CD4-positive, CD25-positive, alpha-beta regulatory T cell (primary cell): ENCODE measurements at regions not wholly inside any gene's neighbourhood (a gene's known extent, or its start where the extent isn't known, plus 50 kb on each side); places are given as distances from the start of the nearest gene placed in this dataset.

Experiments used
- ATAC-seq, 2 donors: fragments of 150-1000 bp; cut with Tn5 transposase; one replicate each; pipeline ENCODE4 v1.10.0; 2021; ENCODE audit warnings: low read depth in 2 of 2, moderate number of reproducible peaks in 2 of 2, moderate library complexity in 1 of 2
- DNase-seq, 3 donors: peaks; one replicate each; pipeline versions ENCODE4 v3.0.0 to v3.0.0-alpha.2; 2012 to 2022; ENCODE audit warnings: mixed read lengths in 1 of 3
- H3K27ac ChIP-seq: one replicate; pipeline ENCODE4 v1.7.0; 2013; ENCODE audit warnings: mild to moderate bottlenecking, low read length; ENCODE audit not compliant: insufficient read depth, poor library complexity, severe bottlenecking
- H3K27me3 ChIP-seq: one replicate; pipeline ENCODE4 v1.7.0; 2013; ENCODE audit warnings: low read length; ENCODE audit not compliant: control insufficient read depth, insufficient read depth
- H3K36me3 ChIP-seq: one replicate; pipeline ENCODE4 v1.7.0; 2013; ENCODE audit warnings: mild to moderate bottlenecking, low read length, moderate library complexity; ENCODE audit not compliant: control insufficient read depth, insufficient read depth
- H3K4me1 ChIP-seq: 2 replicates; pipeline ENCODE4 v1.7.0; 2013; ENCODE audit warnings: mild to moderate bottlenecking, low read length; ENCODE audit not compliant: insufficient read depth, control insufficient read depth, poor library complexity, severe bottlenecking
- H3K4me3 ChIP-seq: one replicate; pipeline ENCODE4 v1.7.0; 2013; ENCODE audit warnings: low read depth, mild to moderate bottlenecking, low read length, moderate library complexity
- H3K9me3 ChIP-seq, 2 experiments: 1 replicate in 1 of 2; 2 replicates in 1 of 2; pipeline ENCODE4 v1.7.0; 2013; ENCODE audit warnings: low read length in 2 of 2, mild to moderate bottlenecking in 1 of 2, moderate library complexity in 1 of 2; ENCODE audit not compliant: control insufficient read depth in 2 of 2
- H3K27ac Mint-ChIP-seq, 3 donors: one replicate each; pipeline ENCODE4 v1.8.0; 2020 to 2022; ENCODE audit warnings: mild to moderate bottlenecking in 3 of 3, mixed read lengths in 3 of 3, moderate library complexity in 2 of 3
- H3K27me3 Mint-ChIP-seq: one replicate; pipeline ENCODE4 v1.8.0; 2022; ENCODE audit warnings: mild to moderate bottlenecking, mixed read lengths
- H3K36me3 Mint-ChIP-seq: one replicate; pipeline ENCODE4 v1.8.0; 2020; ENCODE audit warnings: mixed read lengths
- H3K4me1 Mint-ChIP-seq, 4 donors: one replicate each; pipeline ENCODE4 v1.8.0; 2020 to 2022; ENCODE audit warnings: mixed read lengths in 4 of 4, mild to moderate bottlenecking in 1 of 4
- H3K4me3 Mint-ChIP-seq, 4 donors: one replicate each; pipeline ENCODE4 v1.8.0; 2020 to 2022; ENCODE audit warnings: mild to moderate bottlenecking in 4 of 4, mixed read lengths in 4 of 4, moderate library complexity in 3 of 4
- H3K9me3 Mint-ChIP-seq, 7 donors: one replicate each; pipeline ENCODE4 v1.8.0; 2020 to 2022; ENCODE audit warnings: mixed read lengths in 7 of 7, mild to moderate bottlenecking in 3 of 7, moderate library complexity in 2 of 7

DNA sequence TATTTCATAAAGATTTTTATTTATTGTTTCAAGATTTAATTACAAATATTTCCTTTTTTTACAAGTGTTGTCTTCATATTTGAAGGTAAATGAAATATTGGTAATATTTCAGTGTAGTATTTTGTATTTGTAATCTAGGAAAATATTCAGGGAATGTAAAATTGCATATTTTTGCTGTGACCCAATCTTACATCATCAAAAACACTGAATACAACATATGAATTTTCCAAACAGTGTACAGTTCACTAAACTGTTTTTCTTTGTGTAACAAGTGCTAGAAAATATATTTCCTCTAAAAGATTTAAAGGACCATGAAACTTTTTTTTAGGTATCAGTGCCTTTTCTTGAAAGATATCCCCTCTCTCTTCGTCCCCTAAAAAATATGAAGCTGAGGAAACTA is 251.9 kb upstream of the KCND2 start:
- peaks cover 3 to 6% (median 6%) of the 10 kb centered on the region in 7 donors for H3K9me3 Mint-ChIP-seq

DNA sequence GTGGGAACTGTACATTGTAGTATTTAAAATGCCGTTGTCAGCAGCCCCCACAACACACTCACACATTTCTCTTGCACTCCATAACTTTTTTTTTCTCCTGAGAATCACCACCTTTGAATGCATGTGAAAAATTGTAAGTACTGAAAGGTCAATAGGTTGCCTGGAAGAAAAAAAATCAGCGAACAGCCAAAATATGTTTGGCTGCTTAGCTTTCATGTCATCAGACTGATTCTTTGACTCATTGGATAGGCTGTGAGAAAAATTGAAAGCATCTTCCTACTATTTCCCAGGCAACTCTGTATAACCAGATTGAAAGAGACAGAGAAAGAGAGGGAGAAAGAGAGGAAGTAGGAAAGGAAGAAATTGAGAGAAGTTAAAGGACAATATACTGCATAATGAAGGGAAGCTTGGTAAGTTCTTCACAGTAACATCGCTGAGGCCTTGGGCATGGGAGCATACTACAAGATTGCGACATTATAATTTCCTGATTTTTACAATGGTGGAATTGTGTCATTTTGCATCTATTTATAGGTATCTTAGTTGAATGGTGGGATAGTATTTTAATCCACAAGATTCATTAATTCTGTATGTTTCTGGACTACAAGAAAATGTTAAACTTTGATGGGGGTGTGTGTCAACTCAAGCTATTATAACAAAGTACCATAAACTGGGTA is 249.3 kb upstream of the KCND2 start:
- DNase-seq (no peak), ATAC-seq (no peak)
- no peaks in the 10 kb centered on the region for H3K27me3 Mint-ChIP-seq
- H3K27ac Mint-ChIP-seq, result no peak overlapping the region
- H3K27me3 ChIP-seq, result no peaks in the 10 kb centered on the region
- peaks cover 0 to 5% (median 0%) of the 10 kb centered on the region in 4 donors for H3K4me1 Mint-ChIP-seq
- H3K4me1 ChIP-seq, result no peaks in the 10 kb centered on the region
- H3K4me3 Mint-ChIP-seq, result no peak overlapping the region
- H3K36me3 ChIP-seq, result no peaks in the 10 kb centered on the region
- H3K27ac ChIP-seq, result no peak overlapping the region
- peaks cover 3 to 10% (median 9%) of the 10 kb centered on the region in 7 donors for H3K9me3 Mint-ChIP-seq
- no peaks in the 10 kb centered on the region for H3K9me3 ChIP-seq
- H3K36me3 Mint-ChIP-seq, result no peaks in the 10 kb centered on the region
- no peak overlapping the region for H3K4me3 ChIP-seq

More for the DNA sequence above, 251.9 kb upstream of the KCND2 start:
- ATAC-seq, result no peak
- no peak for DNase-seq
- no peak overlapping the region for H3K27ac Mint-ChIP-seq
- Histone ChIP-seq H3K27me3 (no peaks in the 10 kb centered on the region), H3K9me3 (no peaks in the 10 kb centered on the region), H3K27ac (no peak overlapping the region), H3K4me1 (no peaks in the 10 kb centered on the region), H3K36me3 (no peaks in the 10 kb centered on the region), H3K4me3 (no peak overlapping the region)
- H3K36me3 Mint-ChIP-seq, result no peaks in the 10 kb centered on the region
- H3K4me1 Mint-ChIP-seq, result peaks cover 0 to 5% (median 0%) of the 10 kb centered on the region in 4 donors
- H3K4me3 Mint-ChIP-seq, result no peak overlapping the region
- H3K27me3 Mint-ChIP-seq, result no peaks in the 10 kb centered on the region

DNA sequence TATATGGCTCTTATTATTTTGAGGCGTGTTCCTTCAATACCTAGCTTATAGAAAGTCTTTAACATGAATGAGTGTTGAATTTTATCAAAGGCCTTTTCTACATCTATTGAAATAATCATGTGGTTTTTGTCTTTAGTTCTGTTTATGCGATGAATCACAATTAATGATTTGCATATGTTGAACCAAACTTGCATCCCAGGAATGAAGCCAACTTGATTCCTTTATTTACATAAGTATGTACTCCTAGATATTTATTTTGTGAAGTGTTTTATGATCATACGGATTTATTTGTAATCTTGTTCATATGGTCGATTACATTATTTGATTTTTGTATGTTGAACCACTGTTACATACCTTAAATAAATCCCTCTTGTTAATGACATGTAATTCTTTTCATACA is 244.3 kb upstream of the KCND2 start:
- Histone ChIP-seq H3K27me3 (no peaks in the 10 kb centered on the region), H3K36me3 (no peaks in the 10 kb centered on the region), H3K27ac (no peak overlapping the region), H3K9me3 (peaks cover 0 to 3% of the 10 kb centered on the region in 2 experiments), H3K4me3 (no peak overlapping the region), H3K4me1 (no peaks in the 10 kb centered on the region)
- peaks cover 0 to 4% (median 0%) of the 10 kb centered on the region in 4 donors for H3K4me1 Mint-ChIP-seq
- no peak for DNase-seq
- no peak overlapping the region for H3K4me3 Mint-ChIP-seq
- H3K27ac Mint-ChIP-seq, result no peak overlapping the region
- H3K36me3 Mint-ChIP-seq, result no peaks in the 10 kb centered on the region
- peaks cover under 1 to 9% (median 6%) of the 10 kb centered on the region in 7 donors for H3K9me3 Mint-ChIP-seq
- ATAC-seq, result no peak
- H3K27me3 Mint-ChIP-seq, result no peaks in the 10 kb centered on the region

DNA sequence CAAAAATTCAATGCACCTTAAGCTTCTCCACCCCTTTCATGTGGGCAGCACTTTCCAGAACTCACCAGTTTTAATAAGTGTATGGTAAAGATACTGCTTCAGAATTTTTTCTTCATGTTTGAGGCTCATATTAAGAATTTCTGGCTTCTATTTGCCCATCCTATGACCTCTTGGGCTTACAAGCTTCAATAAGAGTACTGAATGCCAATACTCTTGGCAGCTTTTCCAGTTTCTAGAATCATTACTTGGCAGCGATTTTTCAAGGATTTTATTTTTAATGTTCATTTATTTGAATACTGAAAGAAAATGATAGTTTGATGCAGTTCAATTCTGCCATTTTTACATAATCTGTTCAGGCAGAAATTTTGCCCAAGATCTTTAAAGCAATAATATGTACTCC is 242.1 kb upstream of the KCND2 start:
- H3K4me1 Mint-ChIP-seq, result no peaks in the 10 kb centered on the region
- Histone ChIP-seq H3K27ac (no peak overlapping the region), H3K36me3 (no peaks in the 10 kb centered on the region), H3K4me3 (no peak overlapping the region), H3K9me3 (peaks cover 0 to 3% of the 10 kb centered on the region in 2 experiments), H3K27me3 (no peaks in the 10 kb centered on the region), H3K4me1 (no peaks in the 10 kb centered on the region)
- DNase-seq, result no peak
- no peak for ATAC-seq
- H3K36me3 Mint-ChIP-seq, result no peaks in the 10 kb centered on the region
- no peak overlapping the region for H3K4me3 Mint-ChIP-seq
- H3K27me3 Mint-ChIP-seq, result no peaks in the 10 kb centered on the region
- peaks cover 3 to 15% (median 12%) of the 10 kb centered on the region in 7 donors for H3K9me3 Mint-ChIP-seq
- H3K27ac Mint-ChIP-seq, result no peak overlapping the region

DNA sequence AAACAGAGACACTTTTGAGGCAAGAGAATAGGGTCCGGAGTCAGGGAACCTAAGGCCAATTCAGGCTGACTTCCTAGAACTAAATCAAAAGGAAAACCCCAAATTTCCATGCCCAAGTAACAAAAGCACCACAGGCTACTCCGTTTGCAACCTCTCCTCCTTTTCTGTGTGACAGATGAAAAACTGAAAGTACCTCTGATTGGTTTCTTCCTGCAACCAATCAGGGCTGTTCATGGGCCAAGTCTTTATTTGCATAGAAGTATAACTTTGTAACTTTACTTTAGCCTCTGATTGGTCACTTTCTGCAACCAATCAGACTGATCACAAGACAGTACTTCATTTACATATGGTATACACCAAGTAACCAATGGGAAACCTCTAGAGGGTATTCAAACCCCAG is 239.9 kb upstream of the KCND2 start:
- Mint-ChIP-seq H3K36me3 (no peaks in the 10 kb centered on the region), H3K4me1 (no peaks in the 10 kb centered on the region), H3K27ac (no peak overlapping the region), H3K4me3 (no peak overlapping the region), H3K9me3 (peaks cover 0 to 22% (median 13%) of the 10 kb centered on the region in 7 donors), H3K27me3 (no peaks in the 10 kb centered on the region)
- Histone ChIP-seq H3K4me1 (no peaks in the 10 kb centered on the region), H3K27me3 (no peaks in the 10 kb centered on the region), H3K9me3 (peaks cover 1 to 3% of the 10 kb centered on the region in 2 experiments), H3K27ac (no peak overlapping the region), H3K4me3 (no peak overlapping the region), H3K36me3 (no peaks in the 10 kb centered on the region)
- ATAC-seq (no peak), DNase-seq (no peak)

- Histone ChIP-seq H3K36me3 (no peaks in the 10 kb centered on the region), H3K4me3 (no peak overlapping the region), H3K27ac (no peak overlapping the region), H3K4me1 (no peaks in the 10 kb centered on the region), H3K27me3 (no peaks in the 10 kb centered on the region), H3K9me3 (peaks cover 0 to 4% of the 10 kb centered on the region in 2 experiments)
- no peaks in the 10 kb centered on the region for H3K4me1 Mint-ChIP-seq
- H3K4me3 Mint-ChIP-seq, result no peak overlapping the region
- ATAC-seq (no peak), DNase-seq (no peak)
- no peaks in the 10 kb centered on the region for H3K36me3 Mint-ChIP-seq
- no peak overlapping the region for H3K27ac Mint-ChIP-seq
- no peaks in the 10 kb centered on the region for H3K27me3 Mint-ChIP-seq
- peaks cover 7 to 33% (median 17%) of the 10 kb centered on the region in 7 donors for H3K9me3 Mint-ChIP-seq
Measured at GRCh38 chr7:120039138-120039537, 233.8 kb upstream of the KCND2 start.

DNA sequence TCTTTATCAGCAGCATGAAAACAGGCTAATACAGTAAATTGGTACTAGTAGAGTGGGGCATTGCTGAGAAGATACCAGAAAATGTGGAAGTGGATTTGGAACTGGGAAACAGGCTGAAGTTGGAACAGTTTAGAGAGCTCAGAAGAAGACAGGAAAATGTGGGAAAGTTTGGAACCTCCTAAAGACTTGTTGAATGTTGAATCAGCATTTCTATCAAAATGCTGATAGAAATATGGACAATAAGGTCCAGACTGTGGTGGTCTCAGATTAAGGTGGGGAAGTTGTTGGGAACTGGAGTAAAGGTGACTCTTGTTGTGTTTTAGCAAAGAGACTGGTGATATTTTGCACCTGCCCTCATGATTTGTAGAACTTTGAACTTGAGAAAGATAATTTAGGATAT is 231.2 kb upstream of the KCND2 start:
- no peaks in the 10 kb centered on the region for H3K36me3 ChIP-seq
- H3K4me1 ChIP-seq, result no peaks in the 10 kb centered on the region
- no peaks in the 10 kb centered on the region for H3K36me3 Mint-ChIP-seq
- no peak overlapping the region for H3K27ac Mint-ChIP-seq
- no peaks in the 10 kb centered on the region for H3K27me3 Mint-ChIP-seq
- peaks cover 0 to 4% of the 10 kb centered on the region in 2 experiments for H3K9me3 ChIP-seq
- H3K27ac ChIP-seq, result no peak overlapping the region
- no peak overlapping the region for H3K4me3 ChIP-seq
- no peaks in the 10 kb centered on the region for H3K4me1 Mint-ChIP-seq
- ATAC-seq (no peak), DNase-seq (no peak)
- peaks cover 8 to 29% (median 11%) of the 10 kb centered on the region in 7 donors for H3K9me3 Mint-ChIP-seq
- H3K27me3 ChIP-seq, result no peaks in the 10 kb centered on the region
- no peak overlapping the region for H3K4me3 Mint-ChIP-seq

DNA sequence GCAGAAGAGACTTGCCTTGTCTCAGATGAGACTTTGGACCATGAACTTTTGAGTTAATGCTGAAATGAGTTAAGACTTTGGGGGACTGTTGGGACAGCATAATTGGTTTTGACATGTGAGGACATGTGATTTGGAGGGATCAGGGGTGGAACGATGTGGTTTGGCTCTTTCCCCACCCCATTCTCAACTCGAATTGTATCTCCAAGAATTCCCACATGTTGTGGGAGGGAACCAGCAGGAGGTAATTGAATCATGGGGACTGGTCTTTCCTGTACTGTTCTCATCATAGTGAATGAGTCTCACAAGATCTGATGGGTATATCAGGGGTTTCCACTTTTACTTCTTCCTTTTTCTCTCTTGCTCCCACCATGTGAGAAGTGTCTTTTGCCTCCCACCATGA is 229.7 kb upstream of the KCND2 start:
- no peak for ATAC-seq
- peaks cover 5 to 22% (median 8%) of the 10 kb centered on the region in 7 donors for H3K9me3 Mint-ChIP-seq
- H3K4me1 Mint-ChIP-seq, result no peaks in the 10 kb centered on the region
- H3K9me3 ChIP-seq, result peaks cover 0 to 2% of the 10 kb centered on the region in 2 experiments
- H3K36me3 Mint-ChIP-seq, result no peaks in the 10 kb centered on the region
- DNase-seq, result no peak
- H3K36me3 ChIP-seq, result no peaks in the 10 kb centered on the region
- no peak overlapping the region for H3K4me3 ChIP-seq
- H3K4me3 Mint-ChIP-seq, result no peak overlapping the region
- no peak overlapping the region for H3K27ac ChIP-seq
- no peaks in the 10 kb centered on the region for H3K4me1 ChIP-seq
- H3K27me3 ChIP-seq, result no peaks in the 10 kb centered on the region
- H3K27ac Mint-ChIP-seq, result no peak overlapping the region
- no peaks in the 10 kb centered on the region for H3K27me3 Mint-ChIP-seq
